Pancreas (tissue), 10 donors: ENCODE measurements at regions not wholly inside any gene's neighbourhood (a gene's known extent, or its start where the extent isn't known, plus 50 kb on each side); places are given as distances from the start of the nearest gene placed in this dataset.

Experiments
- ATAC-seq, 4 donors: fragments of 200-7000 bp; cut with Tn5 transposase; one replicate each; pipeline versions ENCODE4 v1.8.0 to v1.9.1; 2020; ENCODE audit warnings: mild to moderate bottlenecking in 4 of 4, moderate library complexity in 4 of 4
- DNase-seq, 6 donors: peaks; one replicate each; pipeline ENCODE4 v3.0.0-alpha.2; 2020
- FAIRE-seq: peaks from 2 replicates; lab custom pipeline; 2012; peaks lifted over from hg19 to GRCh38; lab: Jason Lieb, UNC
- H3K27ac ChIP-seq, 4 donors: fragments of 200-600 bp; sonication (generic); 1 replicate in 3 of 4; 2 replicates in 1 of 4; pipeline versions ENCODE4 v1.5.0 to v1.8.0; 2020
- H3K27me3 ChIP-seq, 4 donors: fragments of 200-600 bp; one replicate each; pipeline ENCODE4 v1.8.0; 2021
- H3K36me3 ChIP-seq, 3 donors: fragments of 200-600 bp; sonication (generic) in 1 of 3; one replicate each; pipeline versions ENCODE4 v1.5.0 to v1.8.0; 2020 to 2021
- H3K4me1 ChIP-seq, 3 donors: fragments of 200-600 bp; one replicate each; pipeline ENCODE4 v1.8.0; 2021
- H3K4me3 ChIP-seq, 4 donors: fragments of 200-600 bp; sonication (generic) in 2 of 4; one replicate each; pipeline versions ENCODE4 v1.5.0 to v1.8.0; 2020 to 2021
- H3K9me3 ChIP-seq, 4 donors: fragments of 200-600 bp; one replicate each; pipeline ENCODE4 v1.8.0; 2021
- CTCF ChIP-seq, 4 donors: fragments of 200-600 bp; sonication (generic) in 3 of 4; IDR thresholded peaks; one replicate each; pipeline versions ENCODE4 v1.5.0 to v1.8.0; 2021; ENCODE audit warnings: antibody characterized with exemption in 4 of 4
- WGBS, 2 donors: extraction: QIAGEN DNeasy Blood & Tissue Kit; methylation state at CpG; one replicate each; pipeline ENCODE4 v1.1.7; 2013; 5-methylcytosine and 5-hydroxymethylcytosine counted together
- intact Hi-C, 3 donors: fragments of 100-400 bp; cut with DNase I; formaldehyde crosslinking; loops; one replicate each; pipeline versions ENCODE4 v1.11.1 to v1.14.2; 2022
- donor health status: healthy with polysubstance abuse.
- donor health status: DM: no; HTN: no; CAD: no; lungs with moderate emphysema.
- donor health status: DM: no; HTN: no; CAD: no.
- donor health status: control.
- donor health status: control.
- donor health status: Bipolar disorder and iron deficiency.
- donor health status: DM: yes; HTN: yes; CAD: no.
- donor health status: DM: no; HTN: no; CAD: no.
- donor health status: DM: no; HTN: no; CAD: no.
- donor health status: DM: yes; HTN: yes; CAD: no.

- Histone ChIP-seq H3K4me1 (no peaks in the 10 kb centered on the region), H3K27ac (no peak overlapping the region), H3K27me3 (no peaks in the 10 kb centered on the region), H3K4me3 (no peak overlapping the region), H3K9me3 (no peaks in the 10 kb centered on the region), H3K36me3 (no peaks in the 10 kb centered on the region)
- DNase-seq (no peak), ATAC-seq (no peak), FAIRE-seq (no peak)
- WGBS, 2 donors, result 31 to 43% methylated on average over 3 of the region's 3 CpGs
- intact Hi-C loops, result no loop called here
- no peak for TF ChIP-seq CTCF (IDR thresholded peaks at IDR 0.05)
Observed at GRCh38 chr2:133748007-133748700, 179.9 kb upstream of the NCKAP5 start.

- intact Hi-C loops, result no loop called here
- no peak for FAIRE-seq
- Histone ChIP-seq H3K27me3 (no peaks in the 10 kb centered on the region), H3K4me1 (no peaks in the 10 kb centered on the region), H3K4me3 (no peak overlapping the region), H3K36me3 (no peaks in the 10 kb centered on the region), H3K9me3 (no peaks in the 10 kb centered on the region), H3K27ac (no peak overlapping the region)
- ATAC-seq, result no peak
- TF ChIP-seq CTCF (IDR thresholded peaks at IDR 0.05), result no peak
- peak in 3 of 6 donors; percentile 28 to 62 (median 59) for DNase-seq
- 48 to 49% methylated on average over 2 of the region's 2 CpGs for WGBS, 2 donors
Observed at GRCh38 chr2:133753665-133754064, 185.4 kb upstream of the NCKAP5 start.

- TF ChIP-seq CTCF (IDR thresholded peaks at IDR 0.05), result no peak
- Histone ChIP-seq H3K4me3 (no peak overlapping the region), H3K36me3 (no peaks in the 10 kb centered on the region), H3K9me3 (no peaks in the 10 kb centered on the region), H3K27me3 (no peaks in the 10 kb centered on the region), H3K4me1 (no peaks in the 10 kb centered on the region), H3K27ac (no peak overlapping the region)
- intact Hi-C loops, result no loop called here
- peak; percentile 57 for FAIRE-seq
- WGBS, 2 donors, result 42 to 48% methylated on average over 6 of the region's 6 CpGs
- no peak for ATAC-seq
- DNase-seq, result no peak
Observed at GRCh38 chr2:133755480-133756300, 187.4 kb upstream of the NCKAP5 start.

GRCh38 chr2:133756833-133757232, 188.6 kb upstream of the NCKAP5 start:
- FAIRE-seq (no peak), DNase-seq (no peak), ATAC-seq (no peak)
- H3K27me3 ChIP-seq, result no peaks in the 10 kb centered on the region
- TF ChIP-seq CTCF (IDR thresholded peaks at IDR 0.05), result no peak
- H3K36me3 ChIP-seq, result no peaks in the 10 kb centered on the region
- 57 to 66% methylated on average over 1 of the region's 1 CpG for WGBS, 2 donors
- no peak overlapping the region for H3K4me3 ChIP-seq
- no peaks in the 10 kb centered on the region for H3K4me1 ChIP-seq
- intact Hi-C loops, result no loop called here
- H3K9me3 ChIP-seq, result no peaks in the 10 kb centered on the region
- no peak overlapping the region for H3K27ac ChIP-seq

- Histone ChIP-seq H3K9me3 (no peaks in the 10 kb centered on the region), H3K4me3 (no peak overlapping the region), H3K4me1 (no peaks in the 10 kb centered on the region), H3K27ac (no peak overlapping the region), H3K36me3 (no peaks in the 10 kb centered on the region), H3K27me3 (no peaks in the 10 kb centered on the region)
- no peak for ATAC-seq
- no peak for DNase-seq
- WGBS, 2 donors, result 69 to 74% methylated on average over 3 of the region's 3 CpGs
- no peak for TF ChIP-seq CTCF (IDR thresholded peaks at IDR 0.05)
- FAIRE-seq, result no peak
- intact Hi-C loops, result no loop called here
Observed at GRCh38 chr2:133760376-133760775, 192.1 kb upstream of the NCKAP5 start.
